ENCODE measurements at regions not wholly inside any gene's neighbourhood (a gene's known extent, or its start where the extent isn't known, plus 50 kb on each side); places are given as distances from the start of the nearest gene placed in this dataset.

GRCh38 chr3:127472506-127472905 is 118.0 kb downstream of the TPRA1 start:
- intact Hi-C loops (cut with DNase I), result no loop called here
- 79 to 85% (median 83%) methylated on average over 11 of the region's 11 CpGs for WGBS, 4 donors
- TF ChIP-seq CTCF (IDR thresholded peaks at IDR 0.05) (no peak), POLR2A (IDR thresholded peaks at IDR 0.05) (no peak)
- DNase-seq (peak in 1 of 5 donors; percentile 28), ATAC-seq (no peak)
- Histone ChIP-seq H3K27ac (no peak overlapping the region), H3K4me1 (no peaks in the 10 kb centered on the region), H3K9me3 (no peaks in the 10 kb centered on the region), H3K36me3 (no peaks in the 10 kb centered on the region), H3K4me3 (no peak overlapping the region), H3K27me3 (peaks cover 0 to 8% (median 0%) of the 10 kb centered on the region in 9 donors)

GRCh38 chr3:127471142-127471541 is 119.4 kb downstream of the TPRA1 start:
- ATAC-seq, result no peak
- no peak overlapping the region for H3K4me3 ChIP-seq
- TF ChIP-seq POLR2A (IDR thresholded peaks at IDR 0.05) (no peak), CTCF (IDR thresholded peaks at IDR 0.05) (no peak)
- H3K9me3 ChIP-seq, result no peaks in the 10 kb centered on the region
- H3K4me1 ChIP-seq, result no peaks in the 10 kb centered on the region
- H3K27ac ChIP-seq, result no peak overlapping the region
- H3K36me3 ChIP-seq, result no peaks in the 10 kb centered on the region
- DNase-seq, result peak in 1 of 5 donors; percentile 16
- peaks cover 0 to 8% (median 0%) of the 10 kb centered on the region in 9 donors for H3K27me3 ChIP-seq
- 78 to 81% (median 80%) methylated on average over 5 of the region's 5 CpGs for WGBS, 4 donors
- intact Hi-C loops (cut with DNase I), result no loop called here

GRCh38 chr3:127469760-127470159 is 120.8 kb downstream of the TPRA1 start:
- Histone ChIP-seq H3K36me3 (no peaks in the 10 kb centered on the region), H3K4me3 (no peak overlapping the region), H3K9me3 (no peaks in the 10 kb centered on the region), H3K27ac (no peak overlapping the region), H3K27me3 (peaks cover 0 to 6% (median 0%) of the 10 kb centered on the region in 9 donors), H3K4me1 (no peaks in the 10 kb centered on the region)
- DNase-seq, result no peak
- intact Hi-C loops (cut with DNase I), result no loop called here
- TF ChIP-seq CTCF (IDR thresholded peaks at IDR 0.05) (no peak), POLR2A (IDR thresholded peaks at IDR 0.05) (no peak)
- ATAC-seq, result no peak
- WGBS, 4 donors, result 70 to 88% (median 78%) methylated on average over 9 of the region's 9 CpGs

- intact Hi-C loops (cut with DNase I), result no loop called here
- no peak for ATAC-seq
- Histone ChIP-seq H3K36me3 (no peaks in the 10 kb centered on the region), H3K27me3 (peaks cover 0 to 3% (median 0%) of the 10 kb centered on the region in 9 donors), H3K4me3 (no peak overlapping the region), H3K9me3 (no peaks in the 10 kb centered on the region), H3K4me1 (no peaks in the 10 kb centered on the region), H3K27ac (no peak overlapping the region)
- WGBS, 4 donors, result 49 to 50% (median 49%) methylated on average over 12 of the region's 12 CpGs
- no peak for TF ChIP-seq CTCF (IDR thresholded peaks at IDR 0.05)
- TF ChIP-seq POLR2A (IDR thresholded peaks at IDR 0.05), result no peak
- DNase-seq, result no peak
Measured at GRCh38 chr3:127467391-127467790, 123.1 kb downstream of the TPRA1 start.
